H1 (cell line): ENCODE measurements at regions not wholly inside any gene's neighbourhood (a gene's known extent, or its start where the extent isn't known, plus 50 kb on each side); places are given as distances from the start of the nearest gene placed in this dataset.

ENCODE experiments used
- CTCF ChIA-PET: fragments of 300-600 bp; sonication (Branson Sonifier 250); formaldehyde crosslinking; loops from one replicate; lab custom pipeline; 2021; ENCODE audit not compliant: partially characterized antibody; lab: Charles Lee
- POLR2A ChIA-PET: fragments of 300-600 bp; sonication (Branson Sonifier 250); formaldehyde crosslinking; loops from one replicate; lab custom pipeline; 2021; ENCODE audit warnings: inconsistent platforms; ENCODE audit not compliant: partially characterized antibody; lab: Charles Lee
- DNase-seq, 2 experiments: peaks; one replicate each; pipeline versions ENCODE4 v3.0.0 to v3.0.0-alpha.2; 2010 to 2022; ENCODE audit warnings: low spot score in 2 of 2, low read depth in 1 of 2, mixed read lengths in 1 of 2
- FAIRE-seq: peaks from 2 replicates; lab custom pipeline; 2011; peaks lifted over from hg19 to GRCh38; lab: Jason Lieb, UNC
- H2AFZ ChIP-seq: 2 replicates; pipeline ENCODE4 v1.8.1; 2012; ENCODE audit warnings: low read length, inconsistent platforms
- H2AK5ac ChIP-seq: 2 replicates; pipeline ENCODE4 v1.6.1; 2013; ENCODE audit warnings: low read depth, low read length
- H2BK120ac ChIP-seq: replicated peaks from 2 replicates; pipeline ENCODE3; 2013; ENCODE audit warnings: low read depth, low read length, inconsistent platforms
- H2BK12ac ChIP-seq: 2 replicates; pipeline ENCODE4 v1.6.1; 2013; ENCODE audit warnings: low read depth, low read length
- H2BK15ac ChIP-seq: 2 replicates; pipeline ENCODE4 v1.6.1; 2013; ENCODE audit warnings: low read length
- H2BK20ac ChIP-seq: 2 replicates; pipeline ENCODE4 v1.6.1; 2013; ENCODE audit warnings: low read length
- H2BK5ac ChIP-seq: 2 replicates; pipeline ENCODE4 v1.6.1; 2013; ENCODE audit warnings: low read depth, low read length
- H3K14ac ChIP-seq: 2 replicates; pipeline ENCODE4 v1.6.1; 2013; ENCODE audit warnings: inconsistent platforms; ENCODE audit not compliant: insufficient read length
- H3K18ac ChIP-seq: 2 replicates; pipeline ENCODE4 v1.6.1; 2013; ENCODE audit warnings: low read length; ENCODE audit errors: extremely low read depth
- H3K23ac ChIP-seq: 2 replicates; pipeline ENCODE4 v1.6.1; 2013; ENCODE audit warnings: inconsistent platforms; ENCODE audit not compliant: insufficient read length
- H3K23me2 ChIP-seq: 2 replicates; pipeline ENCODE4 v1.6.1; 2013; ENCODE audit warnings: low read depth, low read length
- H3K27ac ChIP-seq: 2 replicates; pipeline ENCODE4 v1.6.1; 2011; ENCODE audit warnings: low read depth, low read length, inconsistent platforms
- H3K27me3 ChIP-seq, 4 experiments: replicated peaks in 1 of 4; 1 replicate in 1 of 4; 2 replicates in 3 of 4; pipeline versions ENCODE4 v1.6.1 to v1.8.1; 2011 to 2013; ENCODE audit warnings: low read length in 3 of 4, mild to moderate bottlenecking in 3 of 4, inconsistent platforms in 2 of 4, mixed read lengths in 2 of 4, moderate library complexity in 1 of 4; ENCODE audit not compliant: control insufficient read depth in 3 of 4, insufficient read depth in 3 of 4; ENCODE audit errors: extremely low read depth in 1 of 4
- H3K36me3 ChIP-seq, 4 experiments: 2 replicates each; pipeline versions ENCODE4 v1.6.1 to v1.8.1; 2011 to 2013; ENCODE audit warnings: mild to moderate bottlenecking in 4 of 4, low read length in 3 of 4, moderate library complexity in 2 of 4, control low read depth in 1 of 4, inconsistent platforms in 1 of 4; ENCODE audit not compliant: insufficient read depth in 4 of 4, control insufficient read depth in 2 of 4
- H3K4ac ChIP-seq: replicated peaks from 2 replicates; pipeline ENCODE3; 2013; ENCODE audit warnings: low read length, low read depth, mixed read lengths, inconsistent platforms; ENCODE audit not compliant: insufficient read length
- H3K4me1 ChIP-seq, 4 experiments: replicated peaks in 1 of 4; 1 replicate in 1 of 4; 2 replicates in 3 of 4; pipeline versions ENCODE4 v1.6.1 to v1.8.1; 2011 to 2013; ENCODE audit warnings: low read length in 3 of 4, inconsistent platforms in 2 of 4, mixed read lengths in 1 of 4; ENCODE audit not compliant: insufficient read depth in 4 of 4, control insufficient read depth in 3 of 4
- H3K4me2 ChIP-seq, 2 experiments: 2 replicates each; pipeline versions ENCODE4 v1.6.1 to v1.8.1; 2011 to 2013; ENCODE audit warnings: low read depth in 2 of 2, low read length in 2 of 2, control low read depth in 1 of 2, inconsistent platforms in 1 of 2, mild to moderate bottlenecking in 1 of 2; ENCODE audit not compliant: insufficient read depth in 1 of 2
- H3K4me3 ChIP-seq, 4 experiments: fragments of 200-600, 300-600 bp in 1 of 4; sonication (generic), shearing (Covaris generic), sonication (Bioruptor Twin) in 1 of 4; 2 replicates each; pipeline versions ENCODE4 v1.5.1 to v1.8.1; 2011 to 2016; ENCODE audit warnings: low read length in 4 of 4, low read depth in 3 of 4, control low read depth in 2 of 4, inconsistent platforms in 2 of 4, mild to moderate bottlenecking in 2 of 4, mixed read lengths in 1 of 4, moderate library complexity in 1 of 4; ENCODE audit not compliant: insufficient read depth in 2 of 4; ENCODE audit errors: extremely low read depth in 1 of 4
- H3K56ac ChIP-seq: replicated peaks from 2 replicates; pipeline ENCODE3; 2013; ENCODE audit warnings: low read depth, mild to moderate bottlenecking, mixed read lengths, low read length, inconsistent platforms; ENCODE audit not compliant: insufficient read length
- H3K79me1 ChIP-seq: 2 replicates; pipeline ENCODE4 v1.6.1; 2013; ENCODE audit warnings: low read depth, low read length, control low read depth
- H3K79me2 ChIP-seq, 2 experiments: 2 replicates each; pipeline versions ENCODE4 v1.6.1 to v1.8.1; 2012 to 2013; ENCODE audit warnings: low read length in 2 of 2, mild to moderate bottlenecking in 2 of 2, inconsistent platforms in 1 of 2; ENCODE audit not compliant: insufficient read depth in 2 of 2, control insufficient read depth in 1 of 2
- H3K9ac ChIP-seq, 4 experiments: replicated peaks in 1 of 4; 1 replicate in 1 of 4; 2 replicates in 3 of 4; pipeline versions ENCODE4 v1.6.1 to v1.8.1; 2011 to 2013; ENCODE audit warnings: low read depth in 3 of 4, low read length in 3 of 4, control low read depth in 2 of 4, mild to moderate bottlenecking in 2 of 4, moderate library complexity in 2 of 4, inconsistent platforms in 1 of 4; ENCODE audit errors: extremely low read depth in 1 of 4
- H3K9me3 ChIP-seq, 2 experiments: 2 replicates each; pipeline versions ENCODE4 v1.6.1 to v1.8.1; 2012 to 2013; ENCODE audit warnings: mild to moderate bottlenecking in 2 of 2, moderate library complexity in 2 of 2, control low read depth in 1 of 2, inconsistent platforms in 1 of 2, low read depth in 1 of 2, low read length in 1 of 2, mixed read lengths in 1 of 2; ENCODE audit not compliant: insufficient read depth in 2 of 2
- H4K20me1 ChIP-seq, 2 experiments: replicated peaks in 1 of 2; 2 replicates each; pipeline versions ENCODE3 to v1.8.1; 2011 to 2013; ENCODE audit warnings: inconsistent platforms in 2 of 2, low read length in 2 of 2, mild to moderate bottlenecking in 1 of 2; ENCODE audit not compliant: insufficient read depth in 2 of 2, control insufficient read depth in 1 of 2
- H4K5ac ChIP-seq: 2 replicates; pipeline ENCODE4 v1.6.1; 2013; ENCODE audit warnings: low read length, low read depth, mixed read lengths, inconsistent platforms; ENCODE audit not compliant: insufficient read length
- H4K8ac ChIP-seq: 2 replicates; pipeline ENCODE4 v1.8.0; 2013; ENCODE audit warnings: mild to moderate bottlenecking, moderate library complexity, low read length, inconsistent platforms; ENCODE audit not compliant: insufficient read depth; ENCODE audit errors: extremely low read depth
- H4K91ac ChIP-seq: replicated peaks from 2 replicates; pipeline ENCODE3; 2013; ENCODE audit warnings: low read length, mixed read lengths, inconsistent platforms; ENCODE audit not compliant: insufficient read length
- CHD2 ChIP-seq: IDR thresholded peaks from 2 replicates; pipeline ENCODE4 v1.6.1; 2012; ENCODE audit warnings: low read length, improper control_type of control experiment
- CREB1 ChIP-seq: IDR thresholded peaks from 2 replicates; pipeline ENCODE4 v1.6.1; 2012; ENCODE audit warnings: inconsistent platforms
- EZH2 ChIP-seq: fragments of 200-600 bp; sonication (generic); IDR thresholded peaks from 2 replicates; pipeline ENCODE4 v1.7.1; 2012; ENCODE audit warnings: low read depth, mild to moderate bottlenecking, moderate library complexity, low read length, inconsistent platforms; ENCODE audit not compliant: severe bottlenecking
- FOSL1 ChIP-seq: IDR thresholded peaks from 2 replicates; pipeline ENCODE4 v1.6.1; 2011; ENCODE audit warnings: mild to moderate bottlenecking, low read depth, low read length, moderate library complexity; ENCODE audit not compliant: insufficient read depth
- MAX ChIP-seq: IDR thresholded peaks from 2 replicates; pipeline ENCODE4 v1.6.1; 2012; ENCODE audit warnings: inconsistent platforms
- NANOG ChIP-seq: IDR thresholded peaks from 2 replicates; pipeline ENCODE4 v1.6.1; 2011; ENCODE audit warnings: low read length, low read depth, mild to moderate bottlenecking, inconsistent platforms; ENCODE audit not compliant: insufficient read depth, poor library complexity, severe bottlenecking
- WGBS, 2 experiments: shearing (Covaris generic) in 1 of 2; methylation state at CpG; one replicate each; pipeline versions ENCODE4 v1.1.6 to v1.1.7; 2013 to 2015; ENCODE audit warnings: low lambda C conversion rate in 2 of 2, mixed read lengths in 2 of 2, inconsistent platforms in 1 of 2, low coverage in 1 of 2, missing lambda C conversion rate in 1 of 2; ENCODE audit not compliant: insufficient replicate concordance in 2 of 2, insufficient coverage in 1 of 2, insufficient read length in 1 of 2; ENCODE audit errors: extremely low coverage in 1 of 2, missing lambda C conversion rate in 1 of 2; 5-methylcytosine and 5-hydroxymethylcytosine counted together

- Histone ChIP-seq H3K23ac (no peak overlapping the region), H4K20me1 (no peaks in the 10 kb centered on the region), H2BK20ac (no peak overlapping the region), H3K4me2 (no peak overlapping the region), H3K4me1 (peaks cover 4 to 12% (median 6%) of the 10 kb centered on the region in 4 experiments; a peak in 6 of 7 replicates), H3K27me3 (no peaks in the 10 kb centered on the region), H3K56ac (no peak overlapping the region), H3K79me2 (no peaks in the 10 kb centered on the region), H3K4ac (no peak overlapping the region), H3K9me3 (peaks cover 0 to under 1% of the 10 kb centered on the region in 2 experiments; a peak in 1 of 4 replicates), H2AK5ac (no peak overlapping the region), H3K23me2 (no peaks in the 10 kb centered on the region), H2BK15ac (no peak overlapping the region), H3K27ac (no peak overlapping the region), H3K9ac (no peak overlapping the region), H4K5ac (no peak overlapping the region), H3K4me3 (no peak overlapping the region), H2AFZ (no peak overlapping the region), H3K14ac (no peak overlapping the region), H2BK12ac (no peak overlapping the region), H2BK120ac (no peak overlapping the region), H3K36me3 (no peaks in the 10 kb centered on the region; a peak in 1 of 8 replicates), H3K79me1 (no peaks in the 10 kb centered on the region), H2BK5ac (no peak overlapping the region), H4K8ac (no peak overlapping the region), H3K18ac (no peak overlapping the region), H4K91ac (no peak overlapping the region)
- 77% methylated on average over 4 of the region's 4 CpGs; no CpG with 5 or more reads in 1 of the 2 experiments for WGBS, 2 experiments
- ChIA-PET CTCF (interaction anchor here (0.8 kb wide), 1 partner anchor 38 kb away, joined by 3 read pairs; no protein-coding TSS in a partner anchor), POLR2A (no interaction called here)
- peak; percentile 19 for FAIRE-seq
- no peak for DNase-seq
- TF ChIP-seq CREB1 (no peak), CHD2 (no peak), FOSL1 (no peak), NANOG (no peak), MAX (no peak), EZH2 (no peak)
These were observed 738.4 kb downstream of the PCDH18 start for GRCh38 chr4:136793848-136794247.
